COLO829 (cell line): ENCODE measurements at regions not wholly inside any gene's neighbourhood (a gene's known extent, or its start where the extent isn't known, plus 50 kb on each side); places are given as distances from the start of the nearest gene placed in this dataset.
"Not testable (repeated sequence)": the region's sequence is repeated elsewhere in the genome, so short reads cannot be mapped to it uniquely, and the experiment has no call there.

ENCODE experiments used
- DNase-seq: peaks from one replicate; pipeline ENCODE4 v3.0.0; 2012; ENCODE audit warnings: low spot score

DNA sequence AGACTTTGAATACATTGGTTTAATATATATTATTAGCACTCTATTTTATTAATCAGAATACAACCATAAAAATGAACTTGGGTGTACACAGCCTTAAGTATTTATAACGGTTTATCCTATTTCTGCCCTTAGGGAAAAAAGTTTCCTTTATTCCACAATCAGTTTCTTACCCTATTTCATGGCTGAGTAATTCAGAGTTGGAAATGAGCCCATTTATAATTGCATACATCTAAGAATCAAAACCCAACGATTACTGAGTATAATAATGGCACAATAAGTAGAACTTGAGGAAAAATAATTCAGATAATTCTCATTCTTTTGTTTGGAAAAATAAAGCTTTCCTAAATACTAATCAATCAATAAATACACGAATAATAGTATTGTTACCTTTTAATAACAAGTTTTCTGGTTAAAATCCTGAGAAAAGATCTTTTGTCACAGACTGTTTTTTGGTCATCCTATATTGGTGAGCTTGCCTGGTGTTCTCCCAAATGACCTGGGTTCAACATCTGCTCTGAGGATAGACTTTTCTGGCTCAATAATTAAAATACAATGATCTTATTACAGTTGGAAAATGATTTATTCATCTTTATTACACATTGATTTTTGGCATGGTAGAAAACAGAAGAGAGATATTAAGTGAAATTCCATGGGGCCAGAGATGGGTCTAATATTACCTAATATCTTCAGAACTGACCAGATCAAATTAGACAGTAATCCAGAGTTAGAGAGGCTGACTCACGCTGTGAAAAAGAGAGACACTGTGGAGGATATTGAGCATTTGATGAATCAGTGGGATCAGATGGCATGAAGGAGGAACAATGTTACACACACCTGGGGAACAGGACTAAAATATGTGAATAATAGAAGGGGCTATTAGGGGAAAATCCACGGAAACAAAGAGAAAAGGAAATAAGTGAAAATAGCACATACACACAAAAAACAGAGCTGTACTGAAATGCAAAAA, 162.1 kb upstream of the TBX18 start:
- no peak for DNase-seq

DNA sequence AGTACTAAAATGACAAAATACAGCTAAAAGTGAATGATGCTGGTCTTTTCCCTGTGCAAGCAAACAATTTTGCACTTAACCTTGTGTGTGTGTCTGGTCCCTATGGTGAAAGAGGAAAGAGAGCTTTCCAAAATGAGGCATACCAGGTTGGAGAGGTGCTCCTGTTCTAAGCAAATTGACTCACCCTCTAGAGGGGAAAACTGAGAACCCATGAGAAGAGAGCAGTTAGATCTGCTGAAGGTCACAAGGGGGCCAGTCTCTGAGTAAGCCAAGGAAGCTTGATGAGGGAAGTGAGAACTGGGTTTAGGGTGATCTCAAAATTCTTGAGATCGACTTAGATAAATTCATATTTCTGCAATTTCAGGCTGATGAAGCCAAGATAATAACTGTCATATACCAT, 157.5 kb upstream of the TBX18 start:
- no peak for DNase-seq

DNA sequence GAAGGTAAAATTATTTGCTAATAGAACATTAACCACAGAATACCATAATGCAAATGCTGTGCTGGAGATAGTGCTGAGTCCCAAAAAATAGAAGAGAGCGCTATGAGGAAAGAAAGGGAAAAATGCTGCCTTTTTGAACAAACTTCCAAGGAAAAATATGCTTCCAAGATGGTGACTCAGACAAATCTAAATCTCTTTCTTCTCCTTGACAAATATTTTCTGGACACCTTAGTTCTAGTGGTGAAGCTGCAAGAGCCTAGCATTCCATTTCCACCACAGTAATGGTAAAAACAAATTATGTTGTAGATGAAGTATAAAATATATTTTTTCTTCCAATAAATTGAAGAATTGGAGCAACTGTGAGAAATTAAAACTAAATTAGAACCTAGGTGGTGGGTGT, 155.6 kb upstream of the TBX18 start:
- DNase-seq, result no peak

DNA sequence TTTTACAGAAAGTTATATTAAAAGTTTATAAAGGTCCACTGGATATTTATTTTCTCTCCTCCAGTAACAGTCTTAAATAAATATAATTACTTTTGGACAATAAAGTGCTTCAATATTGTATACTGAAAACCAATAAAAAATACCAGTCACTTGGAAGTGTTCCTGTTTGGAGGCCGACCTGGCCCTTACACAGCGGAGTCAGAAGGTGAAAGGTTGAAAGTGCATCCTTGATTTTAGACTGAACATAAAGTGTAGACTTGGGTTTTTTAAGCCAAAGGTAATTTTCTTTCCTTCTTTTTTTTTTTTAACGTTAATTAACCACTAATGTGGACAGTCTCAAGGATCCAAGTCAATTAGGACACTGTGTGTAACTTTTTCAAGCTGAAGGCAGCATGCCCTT, 152.3 kb upstream of the TBX18 start:
- no peak for DNase-seq

DNA sequence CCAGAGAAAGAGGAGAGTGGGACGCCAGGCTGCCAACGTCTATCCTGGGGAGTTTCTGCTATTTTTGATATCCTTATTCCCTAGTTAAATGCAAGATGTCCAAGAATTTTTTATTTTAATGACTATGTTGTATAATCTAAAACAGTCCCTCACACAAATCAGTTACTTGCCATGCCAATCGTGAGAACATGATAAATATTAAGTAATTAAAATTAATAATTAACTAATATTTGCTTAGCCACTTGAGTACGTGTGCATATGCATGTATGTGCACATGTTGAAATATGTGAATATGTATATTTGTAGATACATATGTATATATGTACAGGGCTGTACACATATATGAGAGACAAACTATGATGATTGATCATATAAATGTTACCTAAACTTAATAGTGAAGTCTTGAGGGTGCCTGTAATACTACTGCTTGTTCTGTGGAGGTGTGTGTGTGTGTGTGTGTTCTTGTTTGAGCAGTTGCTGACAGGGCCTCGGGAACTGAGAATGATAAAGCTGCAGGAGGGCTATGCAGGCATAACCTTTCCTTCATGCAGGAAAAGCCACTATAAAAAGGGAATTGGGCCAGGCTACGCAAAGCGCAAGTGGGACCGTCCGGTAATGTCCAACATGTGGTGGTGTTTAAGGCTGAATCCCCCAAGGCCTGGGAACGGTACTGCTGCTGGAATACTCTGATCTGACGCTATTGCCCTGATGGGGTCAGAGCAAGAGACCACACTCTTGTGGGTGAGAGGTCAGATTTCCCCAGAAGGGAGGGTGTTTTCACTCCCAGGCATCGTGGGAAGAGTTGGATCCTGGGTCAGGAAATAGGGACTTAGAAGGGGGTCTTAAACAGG, 148.3 kb upstream of the TBX18 start:
- no peak for DNase-seq

DNA sequence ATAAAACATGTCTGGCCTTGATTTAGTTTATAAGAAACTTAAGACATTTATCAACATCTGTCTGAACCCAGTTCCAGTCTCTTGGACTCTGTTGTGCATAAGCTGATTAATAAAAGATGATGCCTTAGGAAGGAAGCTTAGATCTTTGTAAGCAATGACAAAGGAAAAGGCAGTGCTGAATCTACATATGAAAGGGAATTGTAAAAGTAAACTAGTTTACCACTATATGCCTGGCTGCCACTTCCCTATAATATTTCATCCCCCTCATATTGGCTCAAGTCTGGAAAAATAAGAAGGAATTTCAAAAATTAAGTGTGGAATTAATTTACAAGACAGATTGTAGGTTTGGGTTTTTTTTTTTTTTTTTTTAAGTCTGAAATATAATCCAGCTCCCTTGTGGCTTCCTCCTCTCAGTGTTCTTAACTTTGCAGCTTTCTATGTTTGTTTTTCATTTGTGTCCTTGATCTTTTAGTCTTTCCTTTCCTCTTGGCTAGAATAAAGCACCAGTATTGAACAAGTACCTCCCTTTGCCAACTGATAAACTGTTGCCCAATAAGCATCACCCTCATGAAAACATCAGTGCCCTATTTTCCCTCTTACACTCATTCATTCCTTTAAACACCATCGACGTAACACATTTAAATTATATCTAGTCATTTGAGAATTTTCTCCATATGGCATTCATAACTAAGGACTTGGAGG, 146.7 kb upstream of the TBX18 start:
- DNase-seq, result no peak

DNA sequence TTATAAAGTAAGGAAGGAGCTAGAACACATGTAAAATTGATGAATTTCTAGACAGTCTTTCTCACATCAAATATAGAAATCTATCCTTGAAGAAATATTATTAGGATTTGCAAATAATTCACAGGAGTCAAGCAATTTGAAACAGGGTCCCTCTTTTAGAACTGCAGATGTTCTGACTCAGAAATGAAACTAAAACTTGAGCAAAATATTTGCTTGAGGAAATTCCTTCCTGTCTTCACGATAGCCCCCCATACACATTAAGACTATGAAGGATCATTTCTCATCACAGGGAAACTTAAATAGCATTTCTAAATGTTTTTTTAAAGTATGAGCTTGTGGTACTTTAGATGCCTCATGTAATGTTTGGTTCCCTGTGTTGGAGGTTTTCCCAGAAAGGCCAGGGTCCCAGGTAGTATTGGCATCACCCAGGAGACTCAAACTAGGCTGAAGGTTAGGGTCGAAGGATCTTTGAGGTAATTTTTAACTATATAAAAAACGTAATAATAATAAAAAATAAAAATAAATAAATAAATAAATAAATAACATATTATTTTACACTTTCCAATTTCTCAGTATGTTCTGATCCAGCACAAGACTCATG, 144.0 kb upstream of the TBX18 start:
- no peak for DNase-seq

DNA sequence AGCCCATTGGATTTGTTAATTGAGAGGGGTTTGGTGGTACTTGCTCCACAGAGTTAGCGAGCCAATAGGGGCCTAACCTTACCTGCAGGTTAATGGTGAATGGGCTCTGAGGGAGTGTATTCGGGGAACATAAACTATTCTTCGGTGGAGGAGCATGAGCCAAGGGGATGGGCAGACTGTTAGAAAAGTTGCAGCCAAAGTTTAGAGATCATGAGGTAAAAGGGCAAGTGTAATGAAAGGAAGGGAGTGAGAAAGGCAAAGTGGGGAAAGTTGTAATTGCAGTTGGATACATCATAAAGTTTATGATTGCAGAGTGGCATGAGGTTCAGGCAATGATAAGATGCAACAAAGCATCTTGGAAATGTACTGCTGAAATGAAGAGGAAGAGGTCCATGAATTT, 142.1 kb upstream of the TBX18 start:
- no peak for DNase-seq

DNA sequence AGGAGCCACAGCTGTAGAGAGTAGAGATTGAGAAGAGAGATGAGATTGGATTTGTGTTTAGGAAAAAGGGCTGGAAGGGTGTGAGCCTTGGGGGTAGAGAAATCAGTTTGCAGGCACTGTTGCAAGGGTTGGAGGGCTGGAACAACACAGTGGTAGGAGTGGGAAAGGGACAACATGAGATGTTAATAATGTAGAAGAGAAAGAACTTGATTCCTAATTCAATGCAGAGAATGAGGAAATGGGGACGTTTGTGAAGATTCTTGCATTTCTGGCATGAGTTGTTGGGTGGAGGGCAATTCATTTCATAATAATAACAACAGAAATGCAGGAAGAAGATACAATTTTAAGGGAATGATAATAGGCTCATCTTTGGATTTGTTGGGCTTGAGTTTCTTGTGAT, 141.4 kb upstream of the TBX18 start:
- DNase-seq, result no peak

DNA sequence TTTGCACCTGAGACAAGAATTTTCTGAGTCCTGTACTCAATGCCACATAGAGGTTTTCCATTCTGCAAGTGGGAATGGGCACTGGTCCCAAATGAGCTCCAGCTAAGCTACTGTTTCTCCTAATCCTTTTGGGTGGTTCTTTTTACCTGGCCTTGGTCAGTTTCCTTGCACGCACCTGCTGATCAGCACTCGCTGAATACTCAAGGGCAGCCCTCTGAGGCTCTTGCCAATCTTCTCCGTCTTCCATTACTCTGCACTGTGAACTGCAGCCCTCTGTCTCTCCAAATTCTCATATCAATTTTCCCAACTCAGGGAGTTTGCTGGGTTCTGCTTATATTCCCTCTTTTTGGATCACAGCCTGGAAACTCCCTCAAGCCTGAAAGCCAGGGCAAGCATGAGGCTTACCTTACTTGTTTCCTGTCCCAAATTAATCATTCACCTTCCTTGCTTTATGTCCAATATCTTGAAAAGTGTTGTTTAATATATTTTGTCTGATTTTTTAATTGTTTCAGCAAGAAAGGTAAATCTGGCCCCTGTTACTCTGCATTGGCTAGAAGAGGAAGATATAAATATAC, 138.0 kb upstream of the TBX18 start:
- no peak for DNase-seq

DNA sequence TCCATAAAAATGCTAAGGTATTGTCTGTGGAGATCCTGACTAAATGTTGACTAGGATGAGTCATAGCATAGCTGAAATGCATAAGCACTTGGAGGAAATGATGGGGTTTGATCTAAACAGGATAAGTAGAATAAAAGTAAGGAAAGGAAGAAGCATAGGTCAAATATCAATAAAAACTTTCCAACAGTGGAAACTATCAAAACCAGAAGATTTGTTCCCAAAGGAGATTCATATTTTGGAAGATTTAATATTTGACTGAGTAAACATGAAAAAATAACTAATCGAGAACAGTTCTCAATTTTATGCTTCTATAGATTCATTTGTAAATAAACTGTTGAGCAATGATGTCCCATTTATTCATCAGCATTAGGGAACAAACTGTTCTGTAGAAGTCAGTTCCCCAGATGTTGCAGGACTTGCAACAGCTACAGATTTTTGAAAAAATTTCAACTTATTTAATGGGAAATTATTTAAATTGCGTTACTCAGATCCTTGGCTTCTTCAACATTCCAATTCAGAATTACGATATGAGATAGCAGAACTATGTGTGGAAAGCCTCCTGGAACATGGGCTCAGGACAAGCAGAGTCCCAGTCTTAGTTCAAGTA, 133.7 kb upstream of the TBX18 start:
- no peak for DNase-seq

DNA sequence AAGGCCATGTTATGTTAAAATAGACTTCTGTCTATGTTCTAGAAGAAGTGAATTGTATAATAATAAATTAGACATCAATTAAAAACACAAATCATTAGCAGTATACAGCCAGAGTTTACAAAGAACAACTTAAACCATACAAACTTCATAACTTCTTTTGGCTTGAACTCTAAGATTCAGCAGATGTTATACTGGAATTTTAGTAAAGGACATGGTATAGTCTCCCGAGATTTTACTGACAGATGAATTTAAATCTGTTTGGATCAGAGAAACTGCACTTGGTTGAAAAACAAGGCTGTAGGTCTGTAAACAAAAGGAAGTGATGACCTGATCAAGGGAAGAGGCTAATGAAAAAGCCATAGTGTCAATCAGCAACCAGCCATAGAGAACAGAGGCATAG, 132.6 kb upstream of the TBX18 start:
- DNase-seq, result no peak

DNA sequence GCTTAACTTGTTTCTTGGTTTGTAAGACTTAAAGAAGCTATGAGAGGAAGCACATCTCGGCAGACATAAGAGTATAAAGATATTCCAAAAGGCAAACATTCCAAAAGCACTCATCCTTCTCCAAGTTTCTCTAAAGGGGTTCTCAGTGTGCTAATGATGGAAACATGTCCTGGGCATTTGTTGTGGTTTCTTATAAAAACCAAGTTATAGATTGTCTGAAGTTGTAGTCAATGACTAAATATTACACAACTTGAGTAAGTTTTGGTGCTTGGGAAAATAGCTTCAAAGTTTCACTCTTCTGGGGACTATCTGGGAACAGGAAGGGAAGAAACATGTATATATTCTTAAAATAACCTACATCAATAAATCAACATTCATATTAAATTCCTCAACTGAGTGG, 128.3 kb upstream of the TBX18 start:
- DNase-seq, result no peak

DNA sequence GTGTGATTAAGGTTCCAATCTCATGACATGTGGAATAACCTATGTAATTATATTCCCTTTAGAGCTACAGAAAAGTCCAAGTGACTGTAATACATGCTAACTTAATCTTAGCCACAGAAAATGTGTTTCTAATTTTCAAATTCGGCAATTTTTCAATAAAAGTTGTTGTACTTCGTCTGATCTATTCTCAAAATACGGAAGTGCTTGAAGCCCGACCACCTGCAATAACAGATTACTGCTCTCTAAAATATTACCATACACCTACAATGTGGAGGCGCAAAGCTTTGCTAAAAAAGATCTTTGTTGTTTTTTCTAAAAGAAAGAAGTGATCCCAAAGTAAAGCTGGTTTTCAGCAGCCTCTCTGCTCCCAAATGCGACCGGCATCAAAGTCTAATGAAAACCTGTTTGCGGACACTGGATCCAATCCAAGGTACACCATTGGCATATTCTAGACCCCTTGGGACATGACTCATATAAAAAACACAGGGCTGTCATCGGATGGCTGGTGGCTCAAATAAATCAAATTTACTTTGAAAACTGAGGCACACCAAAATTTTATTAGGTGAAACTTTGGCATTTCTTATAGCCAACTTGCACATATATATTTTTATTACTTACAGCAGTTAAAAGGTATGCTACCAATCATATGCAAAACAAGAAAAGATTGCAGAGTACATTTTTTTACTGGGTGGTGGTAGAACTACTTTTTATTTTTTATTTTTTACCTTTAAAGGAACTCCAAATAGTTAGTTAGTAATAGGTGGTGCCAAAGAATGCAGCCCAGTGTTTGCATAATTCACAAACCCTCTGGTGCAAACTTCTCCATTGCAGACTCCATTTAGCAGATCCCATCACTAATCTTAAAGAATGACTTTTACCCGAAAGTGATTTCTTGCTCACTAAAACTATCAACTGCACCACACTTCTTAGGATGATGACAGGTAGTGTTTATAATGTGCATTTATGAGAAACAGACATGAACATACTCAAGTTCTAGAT, 118.7 kb upstream of the TBX18 start:
- no peak for DNase-seq

DNA sequence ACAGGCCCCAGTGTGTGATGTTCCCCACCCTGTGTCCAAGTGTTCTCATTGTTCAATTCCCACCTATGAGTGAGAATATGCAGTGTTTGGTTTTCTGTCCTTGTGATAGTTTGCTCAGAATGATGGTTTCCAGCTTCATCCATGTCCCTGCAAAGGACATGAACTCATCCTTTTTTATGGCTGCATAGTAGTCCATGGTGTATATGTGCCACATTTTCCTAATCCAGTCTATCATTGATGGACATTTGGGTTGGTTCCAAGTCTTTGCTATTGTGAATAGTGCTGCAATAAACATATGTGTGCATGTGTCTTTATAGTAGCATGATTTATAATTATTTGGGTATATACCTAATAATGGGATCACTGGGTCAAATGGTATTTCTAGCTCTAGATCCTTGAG, 115.0 kb upstream of the TBX18 start:
- DNase-seq, result not testable (repeated sequence)

DNA sequence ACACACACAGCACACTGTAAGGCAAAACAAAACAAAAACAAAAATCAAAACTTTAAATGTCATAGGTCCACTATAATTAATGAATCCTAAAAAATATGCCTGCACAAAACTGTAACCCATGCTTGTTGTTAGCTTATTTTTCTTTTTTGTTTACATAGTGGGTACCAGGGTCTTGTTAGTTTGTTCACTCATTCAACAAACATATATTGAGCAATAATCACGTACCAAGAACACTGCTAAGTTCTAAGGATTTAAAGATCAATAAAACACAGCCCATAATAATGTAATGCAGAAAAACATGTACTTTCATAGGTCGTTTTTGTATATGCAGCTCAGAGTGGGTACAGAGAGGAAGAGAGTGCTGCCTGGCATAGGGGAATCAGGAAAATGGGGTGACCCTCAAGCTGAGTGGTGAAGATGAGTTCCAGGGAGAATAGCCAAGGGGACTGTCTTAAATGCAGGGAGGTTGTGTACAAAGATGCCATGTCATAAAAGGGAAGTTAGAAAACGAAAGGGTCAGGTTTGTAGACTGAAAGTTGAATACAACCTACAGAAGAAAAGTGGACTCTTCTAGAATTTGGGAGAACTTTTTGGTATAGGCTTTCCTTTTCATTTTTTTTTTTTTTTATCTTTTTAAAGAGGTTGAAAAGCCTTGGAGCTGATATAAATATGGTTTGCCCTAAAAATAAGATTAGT, 113.3 kb upstream of the TBX18 start:
- no peak for DNase-seq

DNA sequence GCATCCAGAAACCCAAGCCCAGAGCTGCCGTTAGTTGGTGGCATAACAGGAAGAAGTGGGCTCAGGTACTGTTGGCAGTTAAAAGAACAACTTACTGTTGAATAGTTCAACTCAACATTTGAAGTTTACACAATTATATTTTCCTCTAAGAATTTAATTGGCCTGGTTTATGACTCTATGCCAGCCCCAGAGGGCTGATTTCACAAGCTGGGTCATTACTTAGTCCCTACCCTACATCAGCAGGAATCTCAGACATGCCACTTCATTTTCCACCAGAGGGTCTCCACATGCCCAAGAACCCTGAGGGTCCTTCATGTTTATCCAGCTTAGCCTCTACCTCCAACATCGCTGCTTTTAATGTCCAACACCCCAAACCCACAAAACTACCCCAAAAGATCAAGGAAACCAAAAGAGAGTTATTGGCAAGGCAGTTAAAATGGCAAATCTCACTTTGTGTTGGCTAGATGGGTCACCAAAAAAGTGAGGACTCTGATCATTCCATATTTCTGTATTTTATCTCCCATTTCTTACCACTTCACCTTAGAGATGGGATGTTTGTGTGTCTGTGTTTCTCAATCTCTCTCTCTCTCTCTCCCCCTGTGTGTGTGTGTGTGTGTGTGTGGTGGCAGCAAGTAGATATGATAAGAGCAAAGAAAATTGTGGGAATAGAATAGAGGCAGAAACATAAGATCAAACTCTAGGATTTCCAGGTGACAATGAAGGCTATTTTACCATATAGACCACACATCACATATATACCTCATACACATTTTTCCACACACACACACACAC, 112.5 kb upstream of the TBX18 start:
- DNase-seq, result no peak

DNA sequence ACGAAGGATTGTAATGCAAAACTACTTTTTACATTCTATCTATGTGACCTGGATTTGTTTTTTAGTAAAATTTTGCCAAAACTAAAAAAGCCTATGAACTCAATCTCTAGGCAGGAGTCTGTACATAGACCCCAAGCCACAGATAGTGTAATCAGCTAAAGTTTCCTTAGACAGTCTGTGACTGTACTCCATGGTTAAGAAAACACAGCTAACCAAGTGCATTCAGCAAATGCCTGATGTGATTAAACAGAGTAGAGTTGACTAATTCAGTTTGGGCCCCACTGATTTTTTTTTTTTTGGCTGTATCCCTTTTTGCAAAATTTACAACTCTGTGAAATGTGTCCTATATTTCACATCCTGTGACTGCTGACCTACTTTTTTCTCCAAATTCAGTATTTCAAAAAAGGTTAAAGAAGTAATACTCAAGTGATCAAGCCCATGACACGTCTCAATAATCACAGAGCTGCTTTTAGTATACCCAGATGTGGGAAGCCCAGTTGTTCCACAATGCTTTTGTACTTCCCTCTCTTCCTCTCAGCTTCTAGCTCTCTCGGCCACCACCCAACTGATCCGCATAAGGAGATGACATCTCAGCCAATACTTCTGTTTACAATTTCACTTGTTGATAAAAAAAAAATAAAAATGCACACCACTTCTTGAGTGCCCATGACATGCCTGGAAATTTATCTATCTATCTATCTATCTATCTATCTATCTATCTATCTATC, 108.8 kb upstream of the TBX18 start:
- DNase-seq, result no peak
